HG02678 (cell line): ENCODE measurements at regions not wholly inside any gene's neighbourhood (a gene's known extent, or its start where the extent isn't known, plus 50 kb on each side); places are given as distances from the start of the nearest gene placed in this dataset.

Source experiments
- ATAC-seq: cut with Tn5 transposase; IDR thresholded peaks from one replicate; pipeline ENCODE4 v1.9.1; 2021; ENCODE audit warnings: mild to moderate bottlenecking, moderate library complexity; ENCODE audit not compliant: unreplicated experiment

- ATAC-seq = no peak
These were observed 178.0 kb downstream of the YIPF5 start for GRCh38 chr5:143992496-143992895.

- ATAC-seq = no peak
These were observed 167.6 kb downstream of the YIPF5 start for GRCh38 chr5:144002876-144003275.

DNA sequence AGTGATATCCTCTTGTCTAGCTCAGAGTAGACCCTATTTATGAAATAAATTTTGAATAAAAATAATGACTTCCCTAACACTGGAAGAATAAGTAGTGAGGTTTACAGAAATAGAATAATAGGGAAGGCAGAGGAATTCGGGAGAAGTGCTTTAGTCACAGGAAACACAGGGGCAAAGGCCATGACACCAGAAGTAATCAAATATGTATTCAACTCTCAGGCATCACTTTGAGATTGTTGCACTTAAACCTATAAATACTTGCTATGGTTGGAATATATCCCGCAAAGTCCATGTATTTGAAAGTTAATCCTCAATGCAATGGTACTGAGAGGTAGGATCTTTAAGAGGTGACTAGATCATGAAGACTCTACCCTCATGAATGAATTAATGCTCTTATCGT is 166.8 kb downstream of the YIPF5 start:
- ATAC-seq = no peak

GRCh38 chr5:144004146-144004545 is 166.3 kb downstream of the YIPF5 start:
- no peak for ATAC-seq

- no peak for ATAC-seq
These were observed 165.7 kb downstream of the YIPF5 start for GRCh38 chr5:144004751-144005150.

- ATAC-seq = no peak
These were observed 161.3 kb downstream of the YIPF5 start for GRCh38 chr5:144009116-144009515.

DNA sequence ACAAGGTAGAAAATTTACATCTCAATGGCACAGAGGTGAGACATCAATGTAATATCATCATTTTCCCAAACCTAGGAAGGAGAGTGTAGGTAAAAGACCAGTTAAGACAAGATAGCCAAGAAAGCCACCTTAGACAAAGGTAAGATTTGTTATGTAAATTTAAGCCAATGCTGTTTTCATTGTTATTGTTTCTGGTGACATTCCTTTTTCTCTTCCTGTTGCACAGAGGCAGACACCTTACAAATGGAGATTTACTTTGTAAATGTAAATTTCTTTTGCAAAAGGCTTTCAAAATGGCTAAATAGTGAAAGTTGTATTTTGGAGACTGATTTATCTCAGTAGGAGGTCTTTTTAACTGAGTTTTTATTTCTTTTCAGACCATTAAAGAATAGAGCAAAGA is 159.1 kb downstream of the YIPF5 start:
- ATAC-seq = no peak

GRCh38 chr5:144013816-144014215 is 156.6 kb downstream of the YIPF5 start:
- no peak for ATAC-seq

DNA sequence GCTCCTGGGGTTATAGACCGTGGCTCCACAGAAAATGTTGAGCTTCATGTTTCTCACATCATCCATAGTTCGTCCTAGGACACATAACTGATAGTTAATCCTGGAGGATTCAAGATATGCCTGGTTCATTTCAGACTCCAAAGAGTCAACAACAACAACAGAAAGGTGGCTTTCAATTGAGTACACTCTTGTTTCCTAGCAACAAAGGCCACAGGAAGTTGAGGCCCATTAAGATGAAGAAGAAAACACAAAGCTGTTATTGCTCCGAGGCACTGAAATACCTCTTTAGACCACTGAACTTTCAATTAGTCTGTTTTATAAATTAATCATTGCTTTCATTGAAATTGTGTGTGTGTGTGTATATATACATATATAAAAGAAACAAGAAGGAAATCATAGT is 154.5 kb downstream of the YIPF5 start:
- ATAC-seq = no peak

- ATAC-seq = no peak
These were observed 153.3 kb downstream of the YIPF5 start for GRCh38 chr5:144017119-144017518.

DNA sequence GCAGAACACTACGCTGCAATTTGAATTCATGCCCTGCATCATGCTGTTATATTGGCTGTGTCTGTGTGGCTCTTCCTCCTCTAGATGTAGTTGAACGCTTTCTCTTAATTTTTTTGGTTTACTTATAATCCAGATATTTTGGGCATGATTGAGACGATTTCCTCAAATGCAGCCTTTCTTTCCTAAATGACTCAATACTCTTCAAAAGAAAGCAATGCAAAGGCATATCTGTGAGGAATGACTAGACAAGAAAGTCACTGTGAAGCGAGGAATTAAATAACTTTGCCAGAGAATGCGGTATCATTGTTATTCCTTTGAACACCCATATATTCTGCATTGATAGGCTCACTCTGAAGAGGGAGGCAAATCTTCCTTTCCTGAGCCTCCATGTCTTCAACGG is 152.8 kb downstream of the YIPF5 start:
- no peak for ATAC-seq

GRCh38 chr5:144024090-144024489 is 146.4 kb downstream of the YIPF5 start:
- no peak for ATAC-seq

GRCh38 chr5:144024545-144024944 is 145.9 kb downstream of the YIPF5 start:
- no peak for ATAC-seq

- ATAC-seq = no peak
These were observed 144.2 kb downstream of the YIPF5 start for GRCh38 chr5:144026286-144026685.

GRCh38 chr5:144028058-144028457 is 142.4 kb downstream of the YIPF5 start:
- ATAC-seq = no peak

DNA sequence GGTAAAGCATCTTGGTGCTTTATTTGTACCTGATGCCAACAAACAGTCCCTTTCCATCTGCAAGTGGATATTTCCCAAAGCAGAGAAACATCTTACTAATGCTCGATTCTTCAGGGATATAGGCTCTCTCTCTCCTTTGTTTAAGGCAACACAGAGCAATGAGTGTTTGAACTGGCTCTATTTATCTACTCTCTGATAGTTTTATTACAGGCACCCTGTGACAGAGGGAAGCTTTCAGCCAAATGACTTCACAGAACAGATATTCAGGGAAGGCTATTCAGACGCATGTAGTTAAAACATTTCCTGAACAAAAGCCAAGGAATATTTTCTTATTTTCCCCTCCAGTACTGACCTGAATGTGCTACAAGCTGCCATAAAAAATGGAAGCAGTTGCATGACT is 141.8 kb downstream of the YIPF5 start:
- ATAC-seq = no peak

- no peak for ATAC-seq
These were observed 139.6 kb downstream of the YIPF5 start for GRCh38 chr5:144030904-144031303.

DNA sequence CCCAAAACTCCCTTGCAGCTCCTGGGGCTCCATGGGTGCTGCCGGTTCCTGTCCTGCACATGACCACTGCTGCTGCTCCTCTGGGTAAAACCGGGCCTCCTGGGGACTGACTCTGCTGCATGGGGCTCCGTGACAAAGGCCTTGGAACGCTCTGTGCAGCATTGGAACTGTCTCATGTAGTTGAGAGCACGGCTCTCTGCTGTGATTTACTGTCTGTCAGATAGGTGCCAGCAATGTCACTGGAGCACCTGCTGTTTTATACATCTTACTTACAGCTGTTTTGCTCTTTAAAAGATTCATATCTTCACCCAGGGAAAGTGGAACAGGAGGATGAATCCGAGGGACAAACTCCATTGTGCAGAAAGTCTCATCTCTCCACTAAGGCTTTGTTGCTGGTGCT is 138.1 kb downstream of the YIPF5 start:
- no peak for ATAC-seq

DNA sequence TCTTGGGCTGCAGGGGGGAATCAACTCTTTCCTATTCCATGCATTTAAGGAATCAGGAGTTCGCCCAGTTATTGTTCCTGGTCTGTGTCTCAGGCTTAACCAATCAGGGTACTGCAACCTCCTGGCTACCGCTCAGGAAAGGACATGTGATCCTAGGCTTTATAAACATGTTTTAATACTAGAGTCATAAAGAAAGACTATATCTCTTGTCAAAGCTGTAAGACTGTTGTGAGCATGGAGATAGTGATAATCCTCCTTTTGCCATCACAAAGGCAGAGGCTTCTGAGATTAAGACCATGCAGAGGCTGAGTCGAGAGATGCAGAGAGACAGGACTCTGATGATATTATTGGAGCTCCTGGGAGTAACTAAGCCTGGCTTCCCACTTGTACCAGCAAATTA is 137.0 kb downstream of the YIPF5 start:
- ATAC-seq = no peak

DNA sequence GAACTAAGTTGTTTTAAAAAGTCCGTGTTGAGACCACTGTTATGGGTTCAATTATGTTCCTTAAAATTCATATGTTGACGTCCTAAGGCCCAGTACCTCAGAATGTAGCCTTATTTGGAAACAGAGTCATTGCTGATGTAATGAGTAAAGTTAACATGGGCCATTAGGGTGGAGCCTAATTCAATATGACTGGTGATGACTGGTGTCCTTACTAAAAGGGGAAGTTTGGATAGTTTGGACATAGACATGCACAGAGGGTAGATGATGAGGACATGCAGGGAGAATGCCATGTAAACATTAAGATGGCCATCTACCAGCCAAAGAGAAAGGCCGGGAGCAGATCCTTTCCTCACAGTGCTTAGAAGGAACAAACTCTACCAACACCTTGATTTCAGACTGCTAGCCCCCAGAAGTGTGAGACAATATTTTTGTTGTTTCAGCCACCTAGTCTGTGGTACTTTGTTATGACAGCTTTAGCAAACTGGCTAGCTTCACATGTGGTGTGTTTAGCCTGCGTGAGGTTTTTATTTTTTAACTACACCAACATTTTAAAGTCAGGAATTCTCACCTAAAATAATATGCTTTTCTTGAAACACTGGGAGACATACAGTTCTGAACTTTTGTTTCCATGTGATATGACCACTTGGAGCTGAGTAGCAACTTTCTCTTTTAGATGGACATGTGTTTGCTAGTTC is 135.3 kb downstream of the YIPF5 start:
- no peak for ATAC-seq

- no peak for ATAC-seq
These were observed 134.0 kb downstream of the YIPF5 start for GRCh38 chr5:144036476-144036875.

DNA sequence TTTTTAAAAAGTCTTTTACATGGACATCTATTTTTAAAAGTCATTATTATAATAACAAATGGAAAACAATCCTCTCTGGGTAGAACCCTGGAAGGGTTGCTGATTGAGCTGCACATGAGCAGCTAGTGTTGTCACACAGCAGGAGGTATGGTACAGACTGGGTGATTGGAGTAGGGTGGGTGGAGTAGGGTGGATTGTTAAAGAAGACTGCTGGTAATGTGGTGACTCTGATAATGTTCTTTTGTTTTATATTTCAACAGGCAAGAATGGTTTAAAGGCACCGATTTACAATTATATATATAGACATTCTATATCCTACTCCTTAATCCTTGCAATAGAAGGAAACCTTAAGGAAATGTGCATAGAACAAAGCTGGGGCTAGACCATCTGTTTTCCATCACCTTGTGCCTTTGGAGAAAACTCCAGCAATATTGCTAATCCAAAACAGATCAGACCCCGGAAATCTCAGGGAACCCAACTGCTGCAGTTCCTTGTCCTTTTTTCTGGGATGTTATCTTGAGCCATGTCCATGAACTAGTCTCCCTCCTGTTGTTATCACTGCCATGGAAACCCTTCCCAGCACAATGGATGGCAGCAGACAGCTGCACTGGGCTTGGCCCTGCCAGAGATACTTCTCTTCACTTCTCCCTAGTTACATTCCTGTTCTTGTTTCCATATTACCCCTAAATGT is 129.7 kb downstream of the YIPF5 start:
- no peak for ATAC-seq

DNA sequence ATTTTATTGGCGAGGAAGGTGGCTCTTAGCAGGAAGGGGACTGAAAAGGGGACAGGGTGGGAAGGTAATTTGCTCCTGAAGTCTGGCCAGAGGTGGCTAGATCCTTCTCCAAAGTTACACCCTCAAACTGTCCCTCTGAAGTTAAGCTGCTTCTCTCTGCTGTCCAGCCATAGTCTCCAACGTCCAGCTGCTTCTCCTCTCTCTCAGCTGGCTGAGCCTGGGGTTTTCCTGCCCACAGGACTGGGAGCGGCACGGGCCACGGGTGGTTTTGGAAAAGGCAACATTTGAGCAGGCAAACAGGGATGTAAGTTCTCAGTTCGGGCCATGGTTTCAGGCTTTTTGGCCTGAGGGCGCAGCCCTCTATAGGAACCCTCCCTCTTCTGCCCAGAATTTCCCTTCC is 128.3 kb downstream of the YIPF5 start:
- ATAC-seq = no peak
